A673 (cell line): ENCODE measurements at regions not wholly inside any gene's neighbourhood (a gene's known extent, or its start where the extent isn't known, plus 50 kb on each side); places are given as distances from the start of the nearest gene placed in this dataset.

Experiments used
- BruUV-seq: library from RNA; stranded (reverse); fragments of 400-500 nt; replicated peaks from 2 replicates; lab custom pipeline; 2021; lab: Mats Ljungman, UMichigan
- CTCF ChIA-PET: fragments of 300-600 bp; sonication (Branson Sonifier 250); formaldehyde crosslinking; loops from one replicate; lab custom pipeline; 2022; ENCODE audit warnings: antibody characterized with exemption; lab: Charles Lee
- POLR2A ChIA-PET: fragments of 300-600 bp; sonication (Branson Sonifier 250); formaldehyde crosslinking; loops from one replicate; lab custom pipeline; 2022; ENCODE audit warnings: antibody characterized with exemption; ENCODE audit not compliant: low non-redundant PET; lab: Charles Lee
- DNase-seq: peaks from one replicate; pipeline ENCODE4 v3.0.0-alpha.2; 2015; ENCODE audit warnings: low spot score
- H3K27ac ChIP-seq: fragments of 200-600 bp; sonication (generic); 2 replicates; pipeline ENCODE4 v1.5.1; 2016; ENCODE audit warnings: mixed run types, low read depth, mild to moderate bottlenecking, mixed read lengths, antibody characterized with exemption, low read length; ENCODE audit not compliant: poor library complexity, severe bottlenecking
- H3K27me3 ChIP-seq: fragments of 200-600 bp; sonication (generic); replicated peaks from 2 replicates; pipeline ENCODE4 v1.6.1; 2017; ENCODE audit warnings: mixed run types, low read depth, mild to moderate bottlenecking, mixed read lengths, antibody characterized with exemption, low read length; ENCODE audit not compliant: insufficient read depth, poor library complexity
- H3K36me3 ChIP-seq: fragments of 200-600 bp; sonication (generic); 2 replicates; pipeline ENCODE4 v1.6.1; 2016; ENCODE audit warnings: mixed run types, mild to moderate bottlenecking, mixed read lengths, antibody characterized with exemption, low read length; ENCODE audit not compliant: insufficient read depth, poor library complexity, severe bottlenecking
- H3K4me1 ChIP-seq: fragments of 200-600 bp; sonication (generic); 2 replicates; pipeline ENCODE4 v1.6.1; 2017; ENCODE audit warnings: mixed run types, mild to moderate bottlenecking, mixed read lengths, antibody characterized with exemption, low read length; ENCODE audit not compliant: insufficient read depth, poor library complexity, severe bottlenecking
- H3K4me3 ChIP-seq: fragments of 200-600 bp; sonication (generic); 2 replicates; pipeline ENCODE4 v1.5.1; 2016; ENCODE audit warnings: low read depth, mixed run types, mild to moderate bottlenecking, mixed read lengths, low read length; ENCODE audit not compliant: poor library complexity, severe bottlenecking
- H3K9me3 ChIP-seq: fragments of 200-600 bp; sonication (generic); 2 replicates; pipeline ENCODE4 v1.6.1; 2016; ENCODE audit warnings: mixed run types, low read depth, mild to moderate bottlenecking, mixed read lengths, antibody characterized with exemption, low read length; ENCODE audit not compliant: poor library complexity, severe bottlenecking
- CTCF ChIP-seq: fragments of 300-800, 200-600 bp; sonication (generic); conservative IDR thresholded peaks from 2 replicates; pipeline ENCODE4 v1.5.1; 2017; ENCODE audit warnings: low read depth, mild to moderate bottlenecking, antibody characterized with exemption, low read length, moderate library complexity, mixed read lengths
- EZH2 ChIP-seq: fragments of 200-600 bp; sonication (generic); IDR thresholded peaks from 2 replicates; pipeline ENCODE4 v1.6.1; 2017; ENCODE audit warnings: borderline replicate concordance, low read depth, mild to moderate bottlenecking, mixed read lengths, antibody characterized with exemption, low read length; ENCODE audit not compliant: poor library complexity, severe bottlenecking
- intact Hi-C: fragments of 100-400 bp; cut with micrococcal nuclease; formaldehyde crosslinking; loops from one replicate; pipeline ENCODE4 v1.10.0; 2022; ENCODE audit not compliant: unreplicated experiment

- H3K9me3 ChIP-seq, result no peaks in the 10 kb centered on the region
- no peak for DNase-seq
- CTCF ChIA-PET, result no interaction called here
- peaks cover 9% of the 10 kb centered on the region for H3K27me3 ChIP-seq
- no peak overlapping the region for H3K27ac ChIP-seq
- no peaks in the 10 kb centered on the region for H3K4me1 ChIP-seq
- H3K4me3 ChIP-seq, result no peak overlapping the region
- TF ChIP-seq CTCF (no peak), EZH2 (no peak)
- intact Hi-C loops, result no loop called here
- POLR2A ChIA-PET, result no interaction called here
- H3K36me3 ChIP-seq, result no peaks in the 10 kb centered on the region
- no TSS peak for BruUV-seq
Measured at GRCh38 chr1:218718206-218718605, 373.1 kb downstream of the TGFB2 start.

- no TSS peak for BruUV-seq
- no peak overlapping the region for H3K27ac ChIP-seq
- intact Hi-C loops, result no loop called here
- CTCF ChIA-PET, result no interaction called here
- no peak overlapping the region for H3K4me3 ChIP-seq
- no peaks in the 10 kb centered on the region for H3K4me1 ChIP-seq
- peaks cover 12% of the 10 kb centered on the region for H3K27me3 ChIP-seq
- no peak for TF ChIP-seq EZH2
- TF ChIP-seq CTCF, result no peak
- POLR2A ChIA-PET, result no interaction called here
- H3K9me3 ChIP-seq, result no peaks in the 10 kb centered on the region
- no peak for DNase-seq
- no peaks in the 10 kb centered on the region for H3K36me3 ChIP-seq
Measured at GRCh38 chr1:218718977-218719376, 373.8 kb downstream of the TGFB2 start.

GRCh38 chr1:218728898-218729565, 383.9 kb downstream of the TGFB2 start:
- Histone ChIP-seq H3K27ac (no peak overlapping the region), H3K9me3 (no peaks in the 10 kb centered on the region), H3K36me3 (no peaks in the 10 kb centered on the region), H3K4me1 (no peaks in the 10 kb centered on the region), H3K27me3 (peaks cover 97% of the 10 kb centered on the region), H3K4me3 (no peak overlapping the region)
- DNase-seq, result no peak
- no TSS peak for BruUV-seq
- POLR2A ChIA-PET, result interaction anchor here (0.6 kb wide), 1 partner anchor 13 kb away, joined by 3 read pairs; no protein-coding TSS in a partner anchor
- TF ChIP-seq EZH2 (peak; percentile 16), CTCF (no peak)
- CTCF ChIA-PET, result no interaction called here
- intact Hi-C loops, result no loop called here
